Peyer's patch (tissue), 4 donors: ENCODE measurements at regions not wholly inside any gene's neighbourhood (a gene's known extent, or its start where the extent isn't known, plus 50 kb on each side); places are given as distances from the start of the nearest gene placed in this dataset.
A peak's percentile ranks its signal among the peaks of the same experiment; 100 is the strongest.

Experiments used
- DNase-seq, 3 donors: peaks; one replicate each; pipeline ENCODE4 v3.0.0-alpha.2; 2017 to 2019
- H3K27ac ChIP-seq, 4 donors: fragments of 200-600 bp; sonication (generic); one replicate each; pipeline ENCODE4 v1.5.1; 2016 to 2019
- H3K27me3 ChIP-seq, 2 donors: fragments of 200-600 bp; sonication (generic); one replicate each; pipeline ENCODE4 v1.5.1; 2019
- H3K36me3 ChIP-seq, 3 donors: fragments of 200-600 bp; sonication (generic); one replicate each; pipeline ENCODE4 v1.5.1; 2016 to 2019
- H3K4me1 ChIP-seq, 4 donors: fragments of 200-600 bp; sonication (generic); one replicate each; pipeline ENCODE4 v1.5.1; 2016 to 2019
- H3K4me3 ChIP-seq, 4 donors: fragments of 200-600 bp; sonication (generic); 1 replicate in 3 of 4; 2 replicates in 1 of 4; pipeline ENCODE4 v1.5.1; 2016 to 2019; ENCODE audit warnings: mild to moderate bottlenecking in 1 of 4
- H3K9me3 ChIP-seq, 4 donors: fragments of 200-600 bp; sonication (generic); one replicate each; pipeline ENCODE4 v1.5.1; 2016 to 2019; ENCODE audit warnings: mild to moderate bottlenecking in 1 of 4
- CTCF ChIP-seq, 6 experiments: fragments of 450-650 bp in 4 of 6; fragments of 200-600 bp in 2 of 6; sonication (generic) in 1 of 6; IDR thresholded peaks; one replicate each; pipeline ENCODE4 v1.5.1; 2017 to 2019; ENCODE audit warnings: antibody characterized with exemption in 6 of 6, mild to moderate bottlenecking in 3 of 6, moderate library complexity in 1 of 6
- POLR2A ChIP-seq, 2 donors: fragments of 450-650 bp; IDR thresholded peaks; one replicate each; pipeline ENCODE4 v1.5.1; 2017; ENCODE audit warnings: antibody characterized with exemption in 2 of 2, mild to moderate bottlenecking in 2 of 2, moderate library complexity in 2 of 2

- H3K9me3 ChIP-seq, result no peaks in the 10 kb centered on the region
- H3K27me3 ChIP-seq, result no peaks in the 10 kb centered on the region
- H3K36me3 ChIP-seq, result no peaks in the 10 kb centered on the region
- no peak for TF ChIP-seq POLR2A (IDR thresholded peaks at IDR 0.05)
- TF ChIP-seq CTCF (IDR thresholded peaks at IDR 0.05), result no peak
- H3K4me1 ChIP-seq, result no peaks in the 10 kb centered on the region
- DNase-seq, result no peak
- H3K27ac ChIP-seq, result peak overlapping the region in 3 of 4 donors; percentile 28 to 55 (median 40)
- H3K4me3 ChIP-seq, result no peak overlapping the region
Observed at GRCh38 chr6:105884011-105884410, 202.1 kb upstream of the PRDM1 start.

GRCh38 chr6:105882828-105883227 lies 203.3 kb upstream of the PRDM1 start:
- H3K4me1 ChIP-seq, result no peaks in the 10 kb centered on the region
- H3K27me3 ChIP-seq, result no peaks in the 10 kb centered on the region
- no peak overlapping the region for H3K4me3 ChIP-seq
- TF ChIP-seq CTCF (IDR thresholded peaks at IDR 0.05) (no peak), POLR2A (IDR thresholded peaks at IDR 0.05) (no peak)
- H3K27ac ChIP-seq, result no peak overlapping the region
- H3K9me3 ChIP-seq, result no peaks in the 10 kb centered on the region
- no peaks in the 10 kb centered on the region for H3K36me3 ChIP-seq
- no peak for DNase-seq

GRCh38 chr6:105882121-105882803 lies 203.9 kb upstream of the PRDM1 start:
- Histone ChIP-seq H3K9me3 (no peaks in the 10 kb centered on the region), H3K27ac (no peak overlapping the region), H3K4me3 (no peak overlapping the region), H3K36me3 (no peaks in the 10 kb centered on the region), H3K27me3 (no peaks in the 10 kb centered on the region), H3K4me1 (no peaks in the 10 kb centered on the region)
- DNase-seq, result no peak
- TF ChIP-seq CTCF (IDR thresholded peaks at IDR 0.05), result no peak
- no peak for TF ChIP-seq POLR2A (IDR thresholded peaks at IDR 0.05)

- TF ChIP-seq CTCF (IDR thresholded peaks at IDR 0.05), result no peak
- TF ChIP-seq POLR2A (IDR thresholded peaks at IDR 0.05), result no peak
- DNase-seq, result no peak
- H3K27me3 ChIP-seq, result no peaks in the 10 kb centered on the region
- H3K36me3 ChIP-seq, result no peaks in the 10 kb centered on the region
- no peak overlapping the region for H3K4me3 ChIP-seq
- H3K27ac ChIP-seq, result no peak overlapping the region
- no peaks in the 10 kb centered on the region for H3K9me3 ChIP-seq
- no peaks in the 10 kb centered on the region for H3K4me1 ChIP-seq
Observed at GRCh38 chr6:105881608-105882007, 204.5 kb upstream of the PRDM1 start.

GRCh38 chr6:105880030-105880492 lies 206.1 kb upstream of the PRDM1 start:
- Histone ChIP-seq H3K36me3 (no peaks in the 10 kb centered on the region), H3K4me1 (no peaks in the 10 kb centered on the region), H3K4me3 (no peak overlapping the region), H3K27me3 (no peaks in the 10 kb centered on the region), H3K9me3 (no peaks in the 10 kb centered on the region), H3K27ac (no peak overlapping the region)
- DNase-seq, result peak in 2 of 3 donors; percentile 47 to 70
- TF ChIP-seq POLR2A (IDR thresholded peaks at IDR 0.05) (no peak), CTCF (IDR thresholded peaks at IDR 0.05) (no peak)
